ENCODE measurements at regions not wholly inside any gene's neighbourhood (a gene's known extent, or its start where the extent isn't known, plus 50 kb on each side); places are given as distances from the start of the nearest gene placed in this dataset.

DNA sequence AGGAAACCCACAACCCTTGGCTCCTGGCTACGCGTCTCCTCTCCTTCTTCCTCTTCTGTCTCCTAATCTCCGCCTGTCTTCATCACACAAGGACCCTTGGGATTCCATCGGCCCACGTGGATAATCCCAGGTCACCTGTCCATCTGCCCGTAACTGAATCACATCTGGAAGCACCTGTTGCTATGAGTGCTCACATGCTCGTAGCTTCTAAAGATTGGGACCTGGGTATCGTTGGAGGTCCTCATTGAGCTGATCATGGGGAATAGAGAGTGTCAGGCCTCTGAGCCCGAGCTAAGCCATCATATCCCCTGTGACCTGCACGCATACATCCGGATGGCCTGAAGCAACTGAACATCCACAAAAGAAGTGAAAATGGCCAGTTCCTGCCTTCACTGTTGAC lies 175.4 kb downstream of the SHOX start:
- H3K79me2 ChIP-seq (ENCODE audit: control insufficient read depth, insufficient read depth, low read length, unreplicated experiment): no peaks in the 10 kb centered on the region
- peaks cover 30% of the 10 kb centered on the region for H3K27me3 ChIP-seq (ENCODE audit: insufficient read depth, low read length)
- no peak overlapping the region for H3K4me3 ChIP-seq (ENCODE audit: low read depth, low read length)
- no peak overlapping the region for H2AFZ ChIP-seq (ENCODE audit: low read length, unreplicated experiment)
- no peaks in the 10 kb centered on the region for H3K36me3 ChIP-seq (ENCODE audit: insufficient read depth, low read length)
- no peaks in the 10 kb centered on the region for H3K4me1 ChIP-seq (ENCODE audit: control insufficient read depth, insufficient read depth, low read length, unreplicated experiment)
- H3K27ac ChIP-seq (ENCODE audit: low read depth, low read length): no peak overlapping the region

DNA sequence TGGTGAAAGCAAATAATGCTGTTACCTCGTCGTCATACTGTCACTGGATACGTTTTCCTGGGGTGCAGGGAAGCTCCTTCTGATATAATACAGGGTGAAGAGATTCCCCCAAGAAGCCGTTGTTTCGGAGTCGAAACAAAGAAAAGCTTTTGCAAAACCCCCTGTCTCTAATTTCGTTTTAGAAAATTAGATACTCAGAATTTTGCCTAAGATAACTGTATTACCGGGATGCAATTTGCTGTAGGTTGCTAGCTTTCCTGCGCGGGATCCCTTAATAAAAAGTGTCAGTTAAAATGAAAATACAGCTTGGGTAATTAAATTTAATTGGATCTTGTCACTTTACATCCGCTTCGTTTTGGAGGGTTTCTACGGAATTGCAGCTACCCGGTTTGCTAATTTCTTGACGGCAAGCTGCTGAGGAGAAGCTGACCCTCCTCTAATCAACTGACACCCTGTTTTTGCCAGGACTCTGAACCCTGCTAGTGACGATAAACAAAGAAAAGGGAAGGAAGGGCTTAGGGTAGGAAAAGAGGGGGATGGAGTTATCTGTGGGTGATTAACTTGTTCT lies 174.6 kb downstream of the SHOX start:
- Histone ChIP-seq H3K4me1 (ENCODE audit: control insufficient read depth, insufficient read depth, low read length, unreplicated experiment) (no peaks in the 10 kb centered on the region), H3K4me3 (ENCODE audit: low read depth, low read length) (no peak overlapping the region), H3K79me2 (ENCODE audit: control insufficient read depth, insufficient read depth, low read length, unreplicated experiment) (no peaks in the 10 kb centered on the region), H3K36me3 (ENCODE audit: insufficient read depth, low read length) (no peaks in the 10 kb centered on the region), H3K27me3 (ENCODE audit: insufficient read depth, low read length) (peaks cover 30% of the 10 kb centered on the region), H3K27ac (ENCODE audit: low read depth, low read length) (no peak overlapping the region), H2AFZ (ENCODE audit: low read length, unreplicated experiment) (no peak overlapping the region)

DNA sequence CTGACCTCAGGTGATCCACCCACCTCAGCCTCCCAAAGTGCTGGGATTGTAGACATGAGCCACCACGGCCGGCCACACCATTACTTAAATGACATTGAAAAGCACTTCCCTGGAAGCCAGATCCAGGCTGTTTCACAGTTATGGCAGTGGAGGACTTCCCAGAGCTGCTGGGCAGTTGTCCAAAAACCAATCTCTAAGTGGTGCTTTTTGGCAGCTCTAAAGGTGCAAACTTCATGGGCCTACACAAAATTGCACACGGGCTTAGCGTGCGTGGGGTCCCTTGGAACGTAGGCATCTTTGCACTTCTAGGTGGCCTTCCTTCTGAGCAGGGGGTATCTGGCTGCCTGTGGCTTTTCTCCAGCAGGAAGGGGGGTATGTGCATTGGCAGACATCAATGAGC lies 172.3 kb downstream of the SHOX start:
- Histone ChIP-seq H3K27me3 (ENCODE audit: insufficient read depth, low read length) (peaks cover 30% of the 10 kb centered on the region), H2AFZ (ENCODE audit: low read length, unreplicated experiment) (no peak overlapping the region), H3K36me3 (ENCODE audit: insufficient read depth, low read length) (no peaks in the 10 kb centered on the region), H3K4me1 (ENCODE audit: control insufficient read depth, insufficient read depth, low read length, unreplicated experiment) (no peaks in the 10 kb centered on the region), H3K4me3 (ENCODE audit: low read depth, low read length) (no peak overlapping the region), H3K79me2 (ENCODE audit: control insufficient read depth, insufficient read depth, low read length, unreplicated experiment) (no peaks in the 10 kb centered on the region), H3K27ac (ENCODE audit: low read depth, low read length) (no peak overlapping the region)

DNA sequence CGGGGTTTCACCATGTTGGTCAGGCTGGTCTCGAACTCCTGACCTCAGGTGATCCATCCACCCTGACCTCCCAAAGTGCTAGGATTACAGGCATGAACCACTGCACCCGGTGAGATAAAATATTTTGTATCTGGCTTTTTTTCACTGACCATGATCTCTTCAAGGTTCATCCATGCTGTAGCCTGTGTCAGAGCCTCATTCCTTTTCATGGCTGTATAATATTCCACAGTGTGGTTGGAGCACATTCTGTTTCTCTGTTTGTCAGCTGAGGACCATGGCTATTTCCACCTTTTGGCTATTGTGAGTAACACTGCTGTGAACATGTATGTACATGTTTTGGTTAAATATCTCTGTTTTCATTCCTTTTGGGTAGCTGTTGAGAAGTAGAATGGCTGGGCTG lies 169.2 kb downstream of the SHOX start:
- no peak overlapping the region for H2AFZ ChIP-seq (ENCODE audit: low read length, unreplicated experiment)
- H3K79me2 ChIP-seq (ENCODE audit: control insufficient read depth, insufficient read depth, low read length, unreplicated experiment): no peaks in the 10 kb centered on the region
- H3K4me1 ChIP-seq (ENCODE audit: control insufficient read depth, insufficient read depth, low read length, unreplicated experiment): no peaks in the 10 kb centered on the region
- peaks cover 20% of the 10 kb centered on the region for H3K27me3 ChIP-seq (ENCODE audit: insufficient read depth, low read length)
- no peak overlapping the region for H3K4me3 ChIP-seq (ENCODE audit: low read depth, low read length)
- H3K36me3 ChIP-seq (ENCODE audit: insufficient read depth, low read length): no peaks in the 10 kb centered on the region
- H3K27ac ChIP-seq (ENCODE audit: low read depth, low read length): no peak overlapping the region

DNA sequence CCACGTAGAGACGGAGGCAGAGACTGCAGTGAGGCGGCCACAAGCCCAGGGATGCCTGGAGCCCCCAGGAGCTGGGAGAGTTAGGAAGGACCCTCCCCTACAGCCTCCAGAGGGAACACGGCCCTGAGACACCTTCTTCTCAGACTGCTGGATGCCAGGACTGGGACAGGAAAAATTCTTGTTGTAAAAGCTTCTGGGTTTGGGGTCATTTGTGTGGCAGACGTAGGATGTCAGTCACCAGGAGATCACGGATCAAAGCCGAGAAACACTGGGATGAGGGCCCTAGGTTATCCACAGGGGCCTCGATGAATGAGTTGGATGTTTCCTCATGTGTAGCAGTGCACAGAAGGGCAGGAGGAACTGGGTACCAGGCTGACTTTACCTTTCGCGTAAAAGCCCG lies 163.7 kb downstream of the SHOX start:
- Histone ChIP-seq H3K4me3 (ENCODE audit: low read depth, low read length) (no peak overlapping the region), H3K27ac (ENCODE audit: low read depth, low read length) (no peak overlapping the region), H3K4me1 (ENCODE audit: control insufficient read depth, insufficient read depth, low read length, unreplicated experiment) (no peaks in the 10 kb centered on the region), H3K79me2 (ENCODE audit: control insufficient read depth, insufficient read depth, low read length, unreplicated experiment) (no peaks in the 10 kb centered on the region), H3K27me3 (ENCODE audit: insufficient read depth, low read length) (peaks cover 23% of the 10 kb centered on the region), H2AFZ (ENCODE audit: low read length, unreplicated experiment) (no peak overlapping the region), H3K36me3 (ENCODE audit: insufficient read depth, low read length) (no peaks in the 10 kb centered on the region)

DNA sequence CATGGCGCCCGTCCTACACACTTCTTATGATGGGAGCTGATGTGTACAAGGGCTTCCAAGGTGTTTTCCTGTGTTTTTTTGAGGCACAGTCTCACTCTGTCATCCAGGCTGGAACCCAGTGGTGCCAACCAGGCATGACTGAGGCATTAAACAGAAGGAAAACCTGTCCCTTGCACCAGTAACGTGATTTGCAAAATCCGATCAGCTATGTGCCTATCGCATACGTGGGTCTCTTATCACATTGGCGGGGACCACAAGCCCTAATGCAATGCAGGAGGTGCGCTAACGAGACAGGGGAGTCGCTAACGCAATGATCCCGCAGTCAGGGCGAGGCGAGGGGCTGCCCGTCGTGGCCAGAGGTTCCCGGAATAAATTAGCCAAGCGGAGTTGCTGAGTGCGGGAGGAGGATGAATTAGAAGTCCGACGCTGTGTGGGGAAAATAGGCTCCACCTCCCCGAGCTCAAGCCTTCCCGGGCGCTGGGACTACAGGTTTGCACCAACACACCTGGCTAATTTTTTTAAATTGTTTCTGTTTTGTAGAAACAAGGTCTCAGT lies 162.7 kb downstream of the SHOX start:
- H3K27ac ChIP-seq (ENCODE audit: low read depth, low read length): no peak overlapping the region
- H2AFZ ChIP-seq (ENCODE audit: low read length, unreplicated experiment): no peak overlapping the region
- H3K79me2 ChIP-seq (ENCODE audit: control insufficient read depth, insufficient read depth, low read length, unreplicated experiment): no peaks in the 10 kb centered on the region
- H3K36me3 ChIP-seq (ENCODE audit: insufficient read depth, low read length): no peaks in the 10 kb centered on the region
- H3K27me3 ChIP-seq (ENCODE audit: insufficient read depth, low read length): peaks cover 23% of the 10 kb centered on the region
- no peaks in the 10 kb centered on the region for H3K4me1 ChIP-seq (ENCODE audit: control insufficient read depth, insufficient read depth, low read length, unreplicated experiment)
- H3K4me3 ChIP-seq (ENCODE audit: low read depth, low read length): no peak overlapping the region

DNA sequence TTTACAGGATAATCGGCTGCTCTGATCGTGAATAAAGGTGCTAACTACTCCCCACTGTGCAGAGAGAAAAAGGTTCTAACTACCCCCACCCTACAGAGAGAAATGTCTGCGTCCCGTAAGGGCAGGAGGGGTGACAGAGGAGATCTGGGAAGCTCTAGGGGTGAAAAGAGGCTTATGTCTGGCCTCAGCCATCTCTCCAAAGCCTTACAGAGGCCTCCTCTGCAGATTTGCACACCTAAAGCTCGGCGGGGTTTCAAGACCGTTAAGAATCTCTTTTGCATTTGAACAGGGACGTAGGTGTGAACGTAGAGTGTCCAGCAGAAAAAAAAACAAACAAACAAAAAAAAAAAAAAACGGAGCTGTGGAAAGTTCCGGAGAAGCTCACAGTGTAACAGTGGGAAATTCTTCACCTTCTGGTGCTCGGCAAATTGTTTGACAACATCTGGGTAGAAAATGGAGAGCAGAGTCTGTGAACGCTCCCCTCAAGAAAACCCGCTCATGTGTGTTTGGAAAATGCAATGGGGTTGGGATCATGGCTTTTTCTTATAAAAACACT lies 161.0 kb downstream of the SHOX start:
- Histone ChIP-seq H3K4me3 (ENCODE audit: low read depth, low read length) (no peak overlapping the region), H3K36me3 (ENCODE audit: insufficient read depth, low read length) (no peaks in the 10 kb centered on the region), H3K27ac (ENCODE audit: low read depth, low read length) (no peak overlapping the region), H3K4me1 (ENCODE audit: control insufficient read depth, insufficient read depth, low read length, unreplicated experiment) (no peaks in the 10 kb centered on the region), H3K79me2 (ENCODE audit: control insufficient read depth, insufficient read depth, low read length, unreplicated experiment) (no peaks in the 10 kb centered on the region), H2AFZ (ENCODE audit: low read length, unreplicated experiment) (no peak overlapping the region), H3K27me3 (ENCODE audit: insufficient read depth, low read length) (peaks cover 23% of the 10 kb centered on the region)

DNA sequence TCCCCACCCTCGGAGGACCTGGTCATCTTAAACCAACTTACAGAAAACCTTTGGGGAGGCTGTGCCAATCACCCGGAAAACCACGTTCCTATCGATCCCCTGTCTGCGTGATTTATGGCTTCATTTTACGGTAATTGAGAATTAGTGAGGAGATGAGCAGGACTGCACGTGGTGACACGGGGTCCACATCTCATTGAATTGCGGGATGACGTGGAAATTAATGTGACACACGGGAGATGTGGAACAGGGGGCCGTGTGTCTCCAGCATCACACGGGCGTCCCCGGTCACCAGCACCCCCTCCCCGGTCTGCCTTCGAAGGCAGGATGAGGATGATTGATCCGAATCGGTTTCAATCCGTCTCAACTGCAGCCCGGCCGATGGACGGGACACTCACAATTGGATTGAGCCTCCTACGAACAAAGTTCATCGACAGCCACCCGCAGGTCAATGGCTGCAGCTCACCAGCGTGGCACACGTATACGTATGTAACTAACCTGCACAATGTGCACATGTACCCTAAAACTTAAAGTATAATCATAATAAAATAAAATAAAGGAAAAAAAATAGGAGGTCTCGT lies 160.3 kb downstream of the SHOX start:
- Histone ChIP-seq H2AFZ (ENCODE audit: low read length, unreplicated experiment) (no peak overlapping the region), H3K27ac (ENCODE audit: low read depth, low read length) (no peak overlapping the region), H3K79me2 (ENCODE audit: control insufficient read depth, insufficient read depth, low read length, unreplicated experiment) (no peaks in the 10 kb centered on the region), H3K36me3 (ENCODE audit: insufficient read depth, low read length) (no peaks in the 10 kb centered on the region), H3K27me3 (ENCODE audit: insufficient read depth, low read length) (peaks cover 23% of the 10 kb centered on the region), H3K4me3 (ENCODE audit: low read depth, low read length) (no peak overlapping the region), H3K4me1 (ENCODE audit: control insufficient read depth, insufficient read depth, low read length, unreplicated experiment) (no peaks in the 10 kb centered on the region)

DNA sequence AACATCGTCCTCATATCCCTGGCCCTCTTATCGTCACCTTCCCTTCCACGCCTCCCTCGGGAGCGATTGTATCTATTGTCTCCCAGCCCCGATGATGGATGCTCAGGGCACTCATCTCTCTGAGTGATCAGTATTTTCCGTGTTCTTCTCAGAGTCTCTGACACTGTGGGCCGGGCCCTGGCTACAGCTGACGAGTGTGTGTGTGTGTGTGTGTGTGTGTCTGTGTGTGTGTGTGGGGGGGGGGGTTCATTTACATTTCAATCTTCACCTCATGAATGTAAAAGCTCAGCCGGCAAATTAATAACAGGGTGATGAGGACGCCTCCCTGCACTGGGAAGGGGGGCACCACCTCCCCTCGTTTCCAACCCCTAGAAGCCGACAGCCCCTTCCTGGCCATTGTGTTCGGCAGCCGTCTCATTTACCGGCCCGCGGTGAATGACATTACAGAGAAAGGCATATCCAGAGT lies 159.5 kb downstream of the SHOX start:
- Histone ChIP-seq H3K36me3 (ENCODE audit: insufficient read depth, low read length) (no peaks in the 10 kb centered on the region), H3K27me3 (ENCODE audit: insufficient read depth, low read length) (peaks cover 16% of the 10 kb centered on the region; the same call in 1 of the 2 replicates), H3K4me3 (ENCODE audit: low read depth, low read length) (no peak overlapping the region), H3K4me1 (ENCODE audit: control insufficient read depth, insufficient read depth, low read length, unreplicated experiment) (no peaks in the 10 kb centered on the region), H2AFZ (ENCODE audit: low read length, unreplicated experiment) (no peak overlapping the region), H3K79me2 (ENCODE audit: control insufficient read depth, insufficient read depth, low read length, unreplicated experiment) (no peaks in the 10 kb centered on the region), H3K27ac (ENCODE audit: low read depth, low read length) (no peak overlapping the region)

DNA sequence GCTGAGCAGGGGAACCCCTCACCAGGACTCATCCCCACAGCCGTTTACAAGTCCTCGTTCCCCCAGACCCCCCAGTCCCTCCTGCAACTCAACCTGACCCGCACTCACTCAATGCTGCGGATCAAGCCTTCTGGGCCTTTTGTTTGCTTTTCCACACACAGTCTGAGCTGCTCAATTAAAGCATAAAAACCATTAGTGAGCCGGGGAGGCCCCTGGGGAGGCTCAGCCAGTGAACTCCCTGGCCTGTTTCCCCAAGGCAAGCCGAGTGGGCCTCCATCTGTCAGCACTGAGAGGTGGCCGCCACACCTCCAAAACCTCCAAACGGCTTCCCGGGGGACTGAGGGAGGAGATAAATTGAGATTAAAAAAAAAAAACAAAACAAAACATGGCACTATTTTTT lies 158.5 kb downstream of the SHOX start:
- Histone ChIP-seq H3K4me3 (ENCODE audit: low read depth, low read length) (no peak overlapping the region), H2AFZ (ENCODE audit: low read length, unreplicated experiment) (no peak overlapping the region), H3K27ac (ENCODE audit: low read depth, low read length) (no peak overlapping the region), H3K27me3 (ENCODE audit: insufficient read depth, low read length) (peaks cover 15% of the 10 kb centered on the region; the same call in 1 of the 2 replicates), H3K36me3 (ENCODE audit: insufficient read depth, low read length) (no peaks in the 10 kb centered on the region), H3K79me2 (ENCODE audit: control insufficient read depth, insufficient read depth, low read length, unreplicated experiment) (no peaks in the 10 kb centered on the region), H3K4me1 (ENCODE audit: control insufficient read depth, insufficient read depth, low read length, unreplicated experiment) (no peaks in the 10 kb centered on the region)

DNA sequence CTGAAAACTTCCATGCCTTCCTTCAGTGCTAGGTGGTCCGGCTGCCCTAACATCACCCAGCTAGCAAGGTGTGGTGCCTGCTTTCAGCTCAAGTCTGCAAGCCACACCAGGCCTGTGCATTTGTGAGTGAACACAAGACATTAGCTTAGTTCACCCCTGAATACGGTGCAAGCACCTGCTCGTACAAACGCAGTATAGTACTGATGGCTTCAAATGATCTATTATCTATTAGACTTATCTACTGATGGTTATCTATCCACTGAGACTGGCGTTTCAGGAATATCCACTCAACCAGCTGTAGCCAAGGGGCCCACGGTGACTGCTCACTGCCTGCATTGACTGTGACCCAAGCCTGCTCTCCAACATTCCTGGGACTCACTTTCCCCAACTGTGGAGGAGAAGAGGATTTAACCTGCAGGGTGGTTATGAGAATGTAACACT lies 155.9 kb downstream of the SHOX start:
- Histone ChIP-seq H3K79me2 (ENCODE audit: control insufficient read depth, insufficient read depth, low read length, unreplicated experiment) (no peaks in the 10 kb centered on the region), H3K4me3 (ENCODE audit: low read depth, low read length) (no peak overlapping the region), H3K27ac (ENCODE audit: low read depth, low read length) (no peak overlapping the region), H3K4me1 (ENCODE audit: control insufficient read depth, insufficient read depth, low read length, unreplicated experiment) (no peaks in the 10 kb centered on the region), H3K27me3 (ENCODE audit: insufficient read depth, low read length) (peaks cover 11% of the 10 kb centered on the region; the same call in 1 of the 2 replicates), H3K36me3 (ENCODE audit: insufficient read depth, low read length) (no peaks in the 10 kb centered on the region), H2AFZ (ENCODE audit: low read length, unreplicated experiment) (no peak overlapping the region)

Data from ACC112 (cell line).